GM23338 (cell line): ENCODE measurements at regions not wholly inside any gene's neighbourhood (a gene's known extent, or its start where the extent isn't known, plus 50 kb on each side); places are given as distances from the start of the nearest gene placed in this dataset.

ENCODE experiments used
- ATAC-seq: fragments of 200-7000 bp; cut with Tn5 transposase; 3 replicates; pipeline ENCODE4 v1.9.1; 2020
- DNase-seq: peaks from one replicate; pipeline ENCODE4 v3.0.0-alpha.2; 2015; ENCODE audit warnings: low spot score
- H2AFZ ChIP-seq: fragments of 200-600 bp; sonication (generic); 2 replicates; pipeline ENCODE4 v1.8.0; 2016; ENCODE audit warnings: antibody characterized with exemption, mild to moderate bottlenecking, moderate library complexity
- H3F3A ChIP-seq: fragments of 200-600 bp; sonication (generic); replicated peaks from 2 replicates; pipeline ENCODE4 v1.8.0; 2017; ENCODE audit warnings: antibody characterized with exemption, mixed run types, low read depth
- H3K27ac ChIP-seq: fragments of 200-600 bp; sonication (generic); 2 replicates; pipeline ENCODE4 v1.6.1; 2016; ENCODE audit warnings: low read depth
- H3K27me3 ChIP-seq: fragments of 200-600 bp; sonication (generic); 2 replicates; pipeline ENCODE4 v1.8.0; 2016; ENCODE audit warnings: mild to moderate bottlenecking, mixed run types, moderate library complexity; ENCODE audit not compliant: insufficient read depth
- H3K36me3 ChIP-seq: fragments of 200-600 bp; sonication (generic); 2 replicates; pipeline ENCODE4 v1.8.0; 2016; ENCODE audit warnings: mild to moderate bottlenecking; ENCODE audit not compliant: insufficient read depth
- H3K4me1 ChIP-seq: fragments of 200-600 bp; sonication (generic); 2 replicates; pipeline ENCODE4 v1.8.0; 2016; ENCODE audit warnings: mild to moderate bottlenecking, moderate library complexity; ENCODE audit not compliant: insufficient read depth
- H3K4me2 ChIP-seq: fragments of 200-600 bp; sonication (generic); 2 replicates; pipeline ENCODE4 v1.7.1; 2017; ENCODE audit warnings: mixed run types
- H3K4me3 ChIP-seq: fragments of 200-600 bp; sonication (generic); 2 replicates; pipeline ENCODE4 v1.6.1; 2016; ENCODE audit warnings: mixed run types
- H3K79me2 ChIP-seq: fragments of 200-600 bp; sonication (generic); replicated peaks from 2 replicates; pipeline ENCODE4 v1.8.0; 2017; ENCODE audit warnings: mild to moderate bottlenecking; ENCODE audit not compliant: insufficient read depth
- H3K9me2 ChIP-seq: fragments of 200-600 bp; sonication (generic); 2 replicates; pipeline ENCODE4 v1.8.0; 2017; ENCODE audit not compliant: insufficient read depth
- H4K20me1 ChIP-seq: fragments of 200-600 bp; sonication (generic); replicated peaks from 2 replicates; pipeline ENCODE4 v1.8.0; 2017; ENCODE audit warnings: mild to moderate bottlenecking; ENCODE audit not compliant: insufficient read depth
- H3K27ac Mint-ChIP-seq: 2 replicates; pipeline ENCODE4 v1.8.0; 2020; ENCODE audit warnings: inconsistent platforms, mild to moderate bottlenecking, moderate library complexity, mixed read lengths
- H3K27me3 Mint-ChIP-seq: 3 replicates; pipeline ENCODE4 v1.8.0; 2022; ENCODE audit warnings: low read depth, mild to moderate bottlenecking, moderate library complexity, mixed read lengths, inconsistent platforms; ENCODE audit not compliant: insufficient read depth, poor library complexity
- H3K36me3 Mint-ChIP-seq: 3 replicates; pipeline ENCODE4 v1.8.0; 2021; ENCODE audit warnings: low read depth, mild to moderate bottlenecking, inconsistent platforms, moderate library complexity, mixed read lengths
- H3K4me1 Mint-ChIP-seq: 3 replicates; pipeline ENCODE4 v1.8.0; 2020; ENCODE audit warnings: mild to moderate bottlenecking, inconsistent platforms, mixed read lengths
- H3K4me3 Mint-ChIP-seq: 3 replicates; pipeline ENCODE4 v1.8.0; 2021; ENCODE audit warnings: moderate library complexity, mild to moderate bottlenecking, inconsistent platforms, mixed read lengths
- H3K9me3 Mint-ChIP-seq: 3 replicates; pipeline ENCODE4 v1.8.0; 2020; ENCODE audit warnings: moderate library complexity, mild to moderate bottlenecking, inconsistent platforms, mixed read lengths
- CTCF ChIP-seq, 2 experiments: fragments of 200-600 bp in 1 of 2; sonication (generic) in 1 of 2; conservative IDR thresholded peaks; 2 replicates each; pipeline versions ENCODE4 v1.5.1 to v1.6.1; 2016 to 2017; ENCODE audit warnings: antibody characterized with exemption in 2 of 2, low read depth in 2 of 2, mild to moderate bottlenecking in 2 of 2, moderate library complexity in 1 of 2
- ETS1 ChIP-seq: IDR thresholded peaks from 2 replicates; pipeline ENCODE4 v1.6.1; 2016; ENCODE audit warnings: antibody characterized with exemption
- EZH2 ChIP-seq: fragments of 200-600 bp; sonication (generic); IDR thresholded peaks from one replicate; pipeline ENCODE4 v1.8.0; 2017; ENCODE audit warnings: antibody characterized with exemption, mild to moderate bottlenecking, low read depth; ENCODE audit not compliant: unreplicated experiment
- EZH2phosphoT487 ChIP-seq: fragments of 200-600 bp; sonication (generic); IDR thresholded peaks from one replicate; pipeline ENCODE4 v1.8.1; 2018; ENCODE audit warnings: antibody characterized with exemption; ENCODE audit not compliant: unreplicated experiment
- NANOG ChIP-seq: IDR thresholded peaks from 2 replicates; pipeline ENCODE4 v1.6.1; 2016; ENCODE audit warnings: antibody characterized with exemption, borderline replicate concordance
- POLR2AphosphoS5 ChIP-seq: IDR thresholded peaks from 2 replicates; pipeline ENCODE4 v1.6.1; 2016; ENCODE audit warnings: antibody characterized with exemption, low read depth
- REST ChIP-seq: IDR thresholded peaks from one replicate; pipeline ENCODE4 v1.6.1; 2018; ENCODE audit warnings: antibody characterized with exemption; ENCODE audit not compliant: unreplicated experiment
- STAT1 ChIP-seq: IDR thresholded peaks from one replicate; pipeline ENCODE4 v1.6.1; 2016; ENCODE audit warnings: antibody characterized with exemption; ENCODE audit not compliant: unreplicated experiment
- ZNF114 ChIP-seq: fragments of 250-450 bp; sonication (Bioruptor Pico); IDR thresholded peaks from 2 replicates; pipeline ENCODE4 v1.5.0; 2020; ENCODE audit warnings: mild to moderate bottlenecking, moderate library complexity
- ZNF331 ChIP-seq: fragments of 250-450 bp; sonication (Bioruptor Pico); IDR thresholded peaks from 2 replicates; pipeline ENCODE4 v1.5.0; 2020; ENCODE audit warnings: low read depth, mild to moderate bottlenecking, moderate library complexity

- no peaks in the 10 kb centered on the region for H3K36me3 ChIP-seq
- H3F3A ChIP-seq, result no peaks in the 10 kb centered on the region
- no peak overlapping the region for H3K4me3 Mint-ChIP-seq
- DNase-seq (no peak), ATAC-seq (no peak)
- H3K9me3 Mint-ChIP-seq, result no peaks in the 10 kb centered on the region; the same call in 2 of the 3 replicates
- H3K27me3 ChIP-seq, result no peaks in the 10 kb centered on the region
- H3K36me3 Mint-ChIP-seq, result no peaks in the 10 kb centered on the region
- TF ChIP-seq CTCF (conservative IDR thresholded peaks at IDR 0.05; ENCODE audit: low read depth in 2 of 2) (no peak), REST (no peak), ZNF331 (CRISPR knock-in tag) (no peak), ZNF114 (no peak), POLR2AphosphoS5 (no peak), STAT1 (no peak), EZH2phosphoT487 (no peak)
- H3K4me2 ChIP-seq, result no peak overlapping the region
- no peaks in the 10 kb centered on the region for H3K79me2 ChIP-seq
- no peak overlapping the region for H3K27ac ChIP-seq
- H3K4me1 ChIP-seq, result no peaks in the 10 kb centered on the region; the same call in 1 of the 2 replicates
- H2AFZ ChIP-seq, result no peak overlapping the region
- peaks cover 23% of the 10 kb centered on the region for H3K4me1 Mint-ChIP-seq
- H3K9me2 ChIP-seq, result no peaks in the 10 kb centered on the region
- H3K4me3 ChIP-seq, result no peak overlapping the region
- H3K27me3 Mint-ChIP-seq, result peaks cover 5% of the 10 kb centered on the region
- no peaks in the 10 kb centered on the region for H4K20me1 ChIP-seq
- no peak overlapping the region for H3K27ac Mint-ChIP-seq
These were observed 480.3 kb downstream of the BCL11A start for GRCh38 chr2:60073201-60073600.

- H3K9me3 Mint-ChIP-seq, result no peaks in the 10 kb centered on the region; the same call in 2 of the 3 replicates
- no peak overlapping the region for H3K4me3 Mint-ChIP-seq
- H3K27me3 Mint-ChIP-seq, result peaks cover 5% of the 10 kb centered on the region
These were observed 480.8 kb downstream of the BCL11A start for GRCh38 chr2:60072609-60073008.

More at GRCh38 chr2:60072609-60073008, 480.8 kb downstream of the BCL11A start:
- H3K9me2 ChIP-seq, result no peaks in the 10 kb centered on the region
- no peak overlapping the region for H3K4me2 ChIP-seq
- no peak overlapping the region for H3K4me3 ChIP-seq
- no peak overlapping the region for H3K27ac ChIP-seq
- H4K20me1 ChIP-seq, result no peaks in the 10 kb centered on the region
- H3K27ac Mint-ChIP-seq, result no peak overlapping the region
- no peaks in the 10 kb centered on the region for H3K36me3 ChIP-seq
- H3K4me1 ChIP-seq, result no peaks in the 10 kb centered on the region; the same call in 1 of the 2 replicates
- no peaks in the 10 kb centered on the region for H3K27me3 ChIP-seq
- peaks cover 23% of the 10 kb centered on the region for H3K4me1 Mint-ChIP-seq
- ATAC-seq (no peak), DNase-seq (no peak)
- TF ChIP-seq NANOG, result no peak
- TF ChIP-seq EZH2, result no peak
- TF ChIP-seq ETS1, result no peak
- H2AFZ ChIP-seq, result no peak overlapping the region
- H3K79me2 ChIP-seq, result no peaks in the 10 kb centered on the region
- H3F3A ChIP-seq, result no peaks in the 10 kb centered on the region
- no peaks in the 10 kb centered on the region for H3K36me3 Mint-ChIP-seq
